ENCODE measurements at regions not wholly inside any gene's neighbourhood (a gene's known extent, or its start where the extent isn't known, plus 50 kb on each side); places are given as distances from the start of the nearest gene placed in this dataset.

GRCh38 chr6:23394681-23395080 lies 731.3 kb upstream of the NRSN1 start:
- TF ChIP-seq, protein P1, sequence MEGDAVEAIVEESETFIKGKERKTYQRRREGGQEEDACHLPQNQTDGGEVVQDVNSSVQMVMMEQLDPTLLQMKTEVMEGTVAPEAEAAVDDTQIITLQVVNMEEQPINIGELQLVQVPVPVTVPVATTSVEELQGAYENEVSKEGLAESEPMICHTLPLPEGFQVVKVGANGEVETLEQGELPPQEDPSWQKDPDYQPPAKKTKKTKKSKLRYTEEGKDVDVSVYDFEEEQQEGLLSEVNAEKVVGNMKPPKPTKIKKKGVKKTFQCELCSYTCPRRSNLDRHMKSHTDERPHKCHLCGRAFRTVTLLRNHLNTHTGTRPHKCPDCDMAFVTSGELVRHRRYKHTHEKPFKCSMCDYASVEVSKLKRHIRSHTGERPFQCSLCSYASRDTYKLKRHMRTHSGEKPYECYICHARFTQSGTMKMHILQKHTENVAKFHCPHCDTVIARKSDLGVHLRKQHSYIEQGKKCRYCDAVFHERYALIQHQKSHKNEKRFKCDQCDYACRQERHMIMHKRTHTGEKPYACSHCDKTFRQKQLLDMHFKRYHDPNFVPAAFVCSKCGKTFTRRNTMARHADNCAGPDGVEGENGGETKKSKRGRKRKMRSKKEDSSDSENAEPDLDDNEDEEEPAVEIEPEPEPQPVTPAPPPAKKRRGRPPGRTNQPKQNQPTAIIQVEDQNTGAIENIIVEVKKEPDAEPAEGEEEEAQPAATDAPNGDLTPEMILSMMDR (conservative IDR thresholded peaks at IDR 0.05; ENCODE audit: low read depth, low read length), result no peak
- no peak for DNase-seq (ENCODE audit: low read depth)

DNA sequence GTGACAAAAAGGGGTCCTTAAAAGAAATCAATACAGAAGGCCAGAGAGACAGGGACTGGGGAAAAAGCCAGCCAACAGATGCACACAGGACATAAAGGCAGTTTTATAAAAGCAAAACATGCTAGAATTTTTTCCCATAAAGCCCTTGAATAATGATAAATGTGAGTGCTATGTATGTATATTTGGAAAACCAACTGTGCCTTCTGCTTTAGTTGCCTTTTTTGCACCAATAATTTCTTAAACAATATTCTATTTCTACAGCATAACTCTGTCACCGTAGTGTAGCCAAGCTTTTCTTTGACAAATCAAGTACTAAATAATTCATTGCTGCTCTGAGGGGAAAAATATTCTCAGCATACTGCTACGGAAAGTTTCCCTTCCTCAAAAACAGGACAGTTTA lies 730.6 kb upstream of the NRSN1 start:
- no peak overlapping the region for H3K4me3 ChIP-seq (ENCODE audit: low read length)
- DNase-seq (ENCODE audit: low read depth), result no peak
- TF ChIP-seq, protein P1 (conservative IDR thresholded peaks at IDR 0.05; ENCODE audit: low read depth, low read length), result no peak

More at GRCh38 chr6:23394681-23395080, 731.3 kb upstream of the NRSN1 start:
- no peak overlapping the region for H3K4me3 ChIP-seq (ENCODE audit: low read length)

GRCh38 chr6:23396949-23397348 lies 729.1 kb upstream of the NRSN1 start:
- H3K4me3 ChIP-seq (ENCODE audit: low read length), result no peak overlapping the region
- no peak for DNase-seq (ENCODE audit: low read depth)
- TF ChIP-seq, protein P1 (conservative IDR thresholded peaks at IDR 0.05; ENCODE audit: low read depth, low read length), result no peak

DNA sequence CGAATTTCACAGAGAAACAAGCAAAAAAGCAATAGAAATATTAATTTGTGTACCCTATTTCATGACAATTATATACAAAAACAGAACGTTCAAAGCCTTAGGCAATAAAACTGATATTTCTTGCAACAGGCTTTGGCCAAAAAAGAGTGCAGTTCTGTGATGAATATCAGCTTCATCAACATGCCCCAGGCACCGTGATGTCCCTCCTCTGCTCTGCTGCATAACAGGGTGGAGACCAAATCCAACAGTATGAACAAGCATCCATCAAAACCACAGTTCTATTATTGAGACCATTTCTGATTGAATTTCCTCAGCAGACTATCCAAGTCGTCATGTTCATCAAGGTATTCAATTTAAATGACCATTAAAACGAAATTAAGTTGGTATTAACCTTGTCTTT lies 722.6 kb upstream of the NRSN1 start:
- DNase-seq (ENCODE audit: low read depth), result no peak
- H3K4me3 ChIP-seq (ENCODE audit: low read length), result no peak overlapping the region
- TF ChIP-seq, protein P1 (conservative IDR thresholded peaks at IDR 0.05; ENCODE audit: low read depth, low read length), result no peak

- H3K4me3 ChIP-seq (ENCODE audit: low read length), result no peak overlapping the region
Observed at GRCh38 chr6:23409531-23409930, 716.5 kb upstream of the NRSN1 start.

DNA sequence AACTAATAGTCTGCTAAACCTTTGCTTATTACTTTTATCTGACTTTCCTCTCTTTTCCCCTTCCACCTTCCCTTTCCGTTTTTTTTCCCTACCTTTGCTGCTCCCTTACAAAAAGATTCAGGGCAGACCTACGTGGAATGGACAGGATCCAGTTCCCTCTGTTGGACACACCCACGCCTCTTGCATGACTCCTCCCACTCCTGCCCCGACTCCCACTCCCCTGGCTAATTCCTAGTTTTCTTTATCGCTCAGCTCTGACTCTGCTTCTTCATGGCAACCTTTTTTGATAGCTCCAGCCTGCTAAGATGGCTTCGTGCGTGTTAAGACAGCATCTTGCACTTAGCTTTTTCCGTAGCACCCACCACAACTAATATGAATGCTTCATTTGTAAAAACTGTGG lies 715.6 kb upstream of the NRSN1 start:
- no peak overlapping the region for H3K4me3 ChIP-seq (ENCODE audit: low read length)
- DNase-seq (ENCODE audit: low read depth), result no peak
- TF ChIP-seq, protein P1 (conservative IDR thresholded peaks at IDR 0.05; ENCODE audit: low read depth, low read length), result no peak

More at GRCh38 chr6:23409531-23409930, 716.5 kb upstream of the NRSN1 start:
- DNase-seq (ENCODE audit: low read depth), result no peak
- TF ChIP-seq, protein P1 (conservative IDR thresholded peaks at IDR 0.05; ENCODE audit: low read depth, low read length), result no peak

DNA sequence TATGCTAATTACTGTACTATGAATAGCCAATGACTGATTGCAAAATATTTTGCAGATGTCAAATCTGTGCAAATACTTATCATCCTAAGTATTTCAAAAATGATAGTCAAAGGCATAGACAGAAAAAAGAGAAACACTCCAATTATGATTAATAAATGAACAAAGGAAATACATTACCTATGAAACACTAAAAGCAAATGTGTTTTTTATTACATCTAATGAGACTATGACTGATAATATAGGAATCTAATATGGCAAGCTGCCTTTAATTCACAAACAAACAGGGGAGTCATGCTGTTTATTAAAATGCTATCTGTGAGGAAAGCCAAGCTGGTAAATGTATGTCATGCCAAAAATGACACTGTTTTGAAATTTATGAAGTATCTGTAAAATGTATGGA lies 713.2 kb upstream of the NRSN1 start:
- TF ChIP-seq, protein P1 (conservative IDR thresholded peaks at IDR 0.05; ENCODE audit: low read depth, low read length), result no peak
- DNase-seq (ENCODE audit: low read depth), result no peak
- no peak overlapping the region for H3K4me3 ChIP-seq (ENCODE audit: low read length)
